OCI-LY1 (cell line): ENCODE measurements at regions not wholly inside any gene's neighbourhood (a gene's known extent, or its start where the extent isn't known, plus 50 kb on each side); places are given as distances from the start of the nearest gene placed in this dataset.

ENCODE experiments used
- CTCF ChIP-seq: fragments of 200-600 bp; sonication (generic), shearing (Covaris generic); IDR thresholded peaks from 2 replicates; pipeline ENCODE4 v1.5.1; 2017; ENCODE audit warnings: mild to moderate bottlenecking, antibody characterized with exemption, low read length, moderate library complexity, mixed read lengths
- EZH2 ChIP-seq: fragments of 200-600 bp; sonication (generic), shearing (Covaris generic); IDR thresholded peaks from 2 replicates; pipeline ENCODE4 v1.8.0; 2017; ENCODE audit warnings: borderline replicate concordance, mixed run types, mild to moderate bottlenecking, antibody characterized with exemption, low read length, moderate library complexity, mixed read lengths

DNA sequence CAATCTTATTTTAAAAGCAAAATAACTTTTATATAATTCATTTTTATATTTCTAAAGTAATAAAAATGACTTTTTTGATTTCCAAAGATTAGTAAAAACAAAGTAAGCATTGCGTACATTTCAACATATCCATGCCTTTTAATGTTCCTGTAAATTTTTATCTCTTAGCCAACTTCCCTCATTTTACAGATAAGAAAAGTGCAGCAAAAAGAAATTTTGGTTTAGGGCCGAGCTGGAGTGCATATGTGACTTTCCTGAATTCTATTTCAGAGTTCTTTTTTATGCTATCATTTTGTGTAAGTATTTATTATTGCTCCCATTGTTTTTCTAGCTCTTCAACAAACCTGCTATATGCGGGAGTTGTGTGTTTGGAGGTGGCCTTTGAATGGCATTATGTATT is 195.3 kb downstream of the NHLRC3 start:
- TF ChIP-seq CTCF, result no peak
- no peak for TF ChIP-seq EZH2
